Ishikawa (cell line): ENCODE measurements at regions not wholly inside any gene's neighbourhood (a gene's known extent, or its start where the extent isn't known, plus 50 kb on each side); places are given as distances from the start of the nearest gene placed in this dataset.
A peak's percentile ranks its signal among the peaks of the same experiment; 100 is the strongest.

ENCODE experiments used
- CEBPB ChIP-seq: IDR thresholded peaks from 2 replicates; pipeline ENCODE4 v1.6.1; 2012
- CREB1 ChIP-seq: IDR thresholded peaks from 2 replicates; pipeline ENCODE4 v1.6.1; 2012; ENCODE audit warnings: low read depth
- EGR1 ChIP-seq: IDR thresholded peaks from 2 replicates; pipeline ENCODE4 v1.6.1; 2012
- EP300 ChIP-seq: IDR thresholded peaks from 2 replicates; pipeline ENCODE4 v1.6.1; 2012; ENCODE audit warnings: borderline replicate concordance
- FOXM1 ChIP-seq: IDR thresholded peaks from 2 replicates; pipeline ENCODE4 v1.6.1; 2012; ENCODE audit warnings: low read depth, borderline replicate concordance
- NFIC ChIP-seq: IDR thresholded peaks from 2 replicates; pipeline ENCODE4 v1.6.1; 2012
- RAD21 ChIP-seq: IDR thresholded peaks from 2 replicates; pipeline ENCODE4 v1.6.1; 2012; ENCODE audit warnings: low read depth
- TAF1 ChIP-seq: IDR thresholded peaks from 2 replicates; pipeline ENCODE4 v1.6.1; 2012; ENCODE audit warnings: low read depth, mild to moderate bottlenecking
- TCF12 ChIP-seq: IDR thresholded peaks from 2 replicates; pipeline ENCODE4 v1.6.1; 2012; ENCODE audit warnings: low read depth
- TEAD4 ChIP-seq: IDR thresholded peaks from 2 replicates; pipeline ENCODE4 v1.6.1; 2012
- YY1 ChIP-seq: IDR thresholded peaks from 2 replicates; pipeline ENCODE4 v1.6.1; 2012; ENCODE audit warnings: low read depth
- ZBTB7A ChIP-seq: IDR thresholded peaks from 2 replicates; pipeline ENCODE4 v1.6.1; 2012; ENCODE audit warnings: low read depth
- TF ChIP-seq, protein P1 (sequence below): IDR thresholded peaks from 2 replicates; pipeline ENCODE4 v1.6.1; 2012
- TF ChIP-seq, protein P2 (sequence below): IDR thresholded peaks from 2 replicates; pipeline ENCODE4 v1.6.1; 2012; ENCODE audit warnings: low read depth, mild to moderate bottlenecking
- TF ChIP-seq, protein P3 (sequence below): IDR thresholded peaks from 2 replicates; pipeline ENCODE4 v1.6.1; 2012

DNA sequence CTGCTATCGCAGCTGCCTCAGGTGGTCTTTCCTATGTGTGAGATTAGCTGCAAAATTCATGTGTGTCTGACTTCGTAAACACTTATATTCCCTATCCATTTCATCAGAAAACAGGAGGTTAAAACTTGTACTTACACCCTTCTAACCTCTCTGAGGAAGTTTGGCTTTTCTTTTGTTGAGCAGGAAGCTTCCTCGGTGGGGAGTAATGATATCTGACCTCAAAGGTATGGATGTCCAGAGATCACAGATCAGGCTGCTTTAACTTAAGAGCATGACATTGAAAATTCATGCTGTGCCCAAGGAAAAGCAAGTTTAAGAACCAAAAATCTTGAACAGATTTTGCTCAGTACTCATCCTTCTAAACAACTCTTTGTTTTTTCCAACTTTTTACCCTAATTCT, 429.1 kb downstream of the STIM2 start:
- TF ChIP-seq, protein P1, sequence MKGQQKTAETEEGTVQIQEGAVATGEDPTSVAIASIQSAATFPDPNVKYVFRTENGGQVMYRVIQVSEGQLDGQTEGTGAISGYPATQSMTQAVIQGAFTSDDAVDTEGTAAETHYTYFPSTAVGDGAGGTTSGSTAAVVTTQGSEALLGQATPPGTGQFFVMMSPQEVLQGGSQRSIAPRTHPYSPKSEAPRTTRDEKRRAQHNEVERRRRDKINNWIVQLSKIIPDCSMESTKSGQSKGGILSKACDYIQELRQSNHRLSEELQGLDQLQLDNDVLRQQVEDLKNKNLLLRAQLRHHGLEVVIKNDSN, result no peak
- TF ChIP-seq TEAD4, result no peak

DNA sequence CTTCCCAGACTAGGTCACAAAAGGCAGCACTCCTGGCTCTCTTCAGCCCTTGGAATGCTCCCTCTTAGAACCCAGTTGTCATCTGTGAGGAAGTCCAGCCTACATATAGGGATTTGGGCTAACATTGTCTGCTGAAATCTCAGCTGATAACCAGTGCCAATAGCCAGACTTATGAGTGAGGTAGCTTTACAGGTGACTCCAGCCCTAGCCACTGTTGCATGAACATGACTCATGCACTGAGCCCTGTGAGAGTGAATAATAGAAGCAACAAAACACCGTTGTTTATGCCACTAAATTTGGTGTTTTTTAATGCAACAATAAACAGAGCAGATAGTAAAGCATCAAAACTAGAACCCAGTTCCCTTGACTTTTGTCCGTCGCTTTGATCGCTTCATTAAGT, 433.2 kb downstream of the STIM2 start:
- TF ChIP-seq, protein P2, sequence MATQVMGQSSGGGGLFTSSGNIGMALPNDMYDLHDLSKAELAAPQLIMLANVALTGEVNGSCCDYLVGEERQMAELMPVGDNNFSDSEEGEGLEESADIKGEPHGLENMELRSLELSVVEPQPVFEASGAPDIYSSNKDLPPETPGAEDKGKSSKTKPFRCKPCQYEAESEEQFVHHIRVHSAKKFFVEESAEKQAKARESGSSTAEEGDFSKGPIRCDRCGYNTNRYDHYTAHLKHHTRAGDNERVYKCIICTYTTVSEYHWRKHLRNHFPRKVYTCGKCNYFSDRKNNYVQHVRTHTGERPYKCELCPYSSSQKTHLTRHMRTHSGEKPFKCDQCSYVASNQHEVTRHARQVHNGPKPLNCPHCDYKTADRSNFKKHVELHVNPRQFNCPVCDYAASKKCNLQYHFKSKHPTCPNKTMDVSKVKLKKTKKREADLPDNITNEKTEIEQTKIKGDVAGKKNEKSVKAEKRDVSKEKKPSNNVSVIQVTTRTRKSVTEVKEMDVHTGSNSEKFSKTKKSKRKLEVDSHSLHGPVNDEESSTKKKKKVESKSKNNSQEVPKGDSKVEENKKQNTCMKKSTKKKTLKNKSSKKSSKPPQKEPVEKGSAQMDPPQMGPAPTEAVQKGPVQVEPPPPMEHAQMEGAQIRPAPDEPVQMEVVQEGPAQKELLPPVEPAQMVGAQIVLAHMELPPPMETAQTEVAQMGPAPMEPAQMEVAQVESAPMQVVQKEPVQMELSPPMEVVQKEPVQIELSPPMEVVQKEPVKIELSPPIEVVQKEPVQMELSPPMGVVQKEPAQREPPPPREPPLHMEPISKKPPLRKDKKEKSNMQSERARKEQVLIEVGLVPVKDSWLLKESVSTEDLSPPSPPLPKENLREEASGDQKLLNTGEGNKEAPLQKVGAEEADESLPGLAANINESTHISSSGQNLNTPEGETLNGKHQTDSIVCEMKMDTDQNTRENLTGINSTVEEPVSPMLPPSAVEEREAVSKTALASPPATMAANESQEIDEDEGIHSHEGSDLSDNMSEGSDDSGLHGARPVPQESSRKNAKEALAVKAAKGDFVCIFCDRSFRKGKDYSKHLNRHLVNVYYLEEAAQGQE, result no peak
- TF ChIP-seq CREB1 (no peak), EGR1 (no peak), TAF1 (no peak), FOXM1 (no peak), CEBPB (no peak), TEAD4 (no peak), RAD21 (no peak), EP300 (no peak), ZBTB7A (no peak), NFIC (no peak), TCF12 (no peak), YY1 (no peak)
- TF ChIP-seq, protein P3, sequence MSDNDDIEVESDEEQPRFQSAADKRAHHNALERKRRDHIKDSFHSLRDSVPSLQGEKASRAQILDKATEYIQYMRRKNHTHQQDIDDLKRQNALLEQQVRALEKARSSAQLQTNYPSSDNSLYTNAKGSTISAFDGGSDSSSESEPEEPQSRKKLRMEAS, result no peak
- TF ChIP-seq, protein P1, result no peak

DNA sequence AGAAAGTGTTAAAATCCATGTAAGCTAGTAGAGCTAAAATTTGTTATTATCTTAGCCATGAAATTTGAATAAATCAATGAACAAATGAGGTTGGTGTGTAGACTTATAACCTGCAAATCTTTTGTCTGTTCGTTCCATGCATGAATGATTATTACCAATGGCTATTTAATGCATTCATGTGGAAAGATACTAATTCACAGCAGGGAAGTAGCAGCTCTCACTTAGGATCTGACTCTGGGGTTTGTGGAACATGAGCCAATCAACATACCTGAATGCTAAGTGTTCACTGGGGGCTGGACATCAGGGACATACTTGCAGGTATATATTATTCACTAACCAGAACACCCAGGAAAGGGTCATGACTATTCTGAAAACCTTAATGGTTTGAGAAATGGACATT, 444.1 kb downstream of the STIM2 start:
- no peak for TF ChIP-seq CEBPB
- no peak for TF ChIP-seq CREB1
- TF ChIP-seq RAD21, result no peak
- TF ChIP-seq YY1, result no peak
- peak; percentile 41; the same call in 1 of the 2 replicates for TF ChIP-seq EP300
- TF ChIP-seq EGR1, result no peak
- TF ChIP-seq, protein P2, result no peak
- TF ChIP-seq TCF12, result 0 out of 2 replicates have a peak, but pooled peaks have one; percentile 26
- TF ChIP-seq NFIC, result no peak
- no peak for TF ChIP-seq ZBTB7A
- TF ChIP-seq TAF1, result no peak
- TF ChIP-seq TEAD4, result peak; percentile 44
- TF ChIP-seq, protein P1, result no peak
- TF ChIP-seq, protein P3, result no peak
- TF ChIP-seq FOXM1, result no peak

DNA sequence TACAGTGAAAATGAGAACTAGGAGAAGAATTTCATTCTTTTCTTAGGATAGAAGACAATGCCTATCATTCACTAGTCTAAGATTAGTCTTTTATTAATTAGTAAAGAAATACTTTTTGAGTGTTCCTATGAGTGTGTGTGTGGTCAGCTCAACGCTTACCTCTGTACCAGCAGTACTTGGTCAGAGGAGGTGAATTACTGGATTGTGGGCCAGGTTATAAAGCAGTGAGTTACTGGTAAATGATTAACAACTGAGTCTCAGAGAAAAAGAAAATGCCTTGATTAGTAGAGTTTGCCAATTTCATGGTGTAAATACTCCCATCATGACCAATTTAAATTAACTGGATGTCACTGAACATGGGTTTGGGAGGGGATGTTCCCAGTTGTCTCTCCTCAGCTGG, 444.6 kb downstream of the STIM2 start:
- no peak for TF ChIP-seq YY1
- TF ChIP-seq CREB1, result no peak
- TF ChIP-seq RAD21, result no peak
- no peak for TF ChIP-seq TCF12
- TF ChIP-seq EGR1, result no peak
- TF ChIP-seq, protein P2, result no peak
- TF ChIP-seq TEAD4, result no peak
- TF ChIP-seq FOXM1, result no peak
- TF ChIP-seq TAF1, result no peak
- no peak for TF ChIP-seq CEBPB
